Daoy (cell line): ENCODE measurements at regions not wholly inside any gene's neighbourhood (a gene's known extent, or its start where the extent isn't known, plus 50 kb on each side); places are given as distances from the start of the nearest gene placed in this dataset.

Experiments used
- DNase-seq: peaks from one replicate; pipeline ENCODE4 v3.0.0-alpha.2; 2015; ENCODE audit warnings: low read depth

DNA sequence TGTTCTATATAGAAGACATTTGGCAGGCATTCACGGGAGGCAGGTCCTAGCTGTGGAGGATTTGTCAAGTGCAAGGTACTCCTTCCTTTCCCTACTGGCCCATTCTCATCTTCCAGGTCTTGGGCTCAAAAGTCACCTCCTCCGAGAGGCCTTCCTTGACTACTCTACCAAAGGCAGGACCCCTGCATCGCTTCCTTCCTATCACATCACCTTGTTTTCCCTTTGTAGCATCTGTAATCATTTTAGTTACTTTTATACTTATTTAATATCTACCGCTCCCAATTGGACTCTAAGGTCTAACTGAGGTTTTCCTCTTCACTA, 296.8 kb upstream of the KAZN start:
- no peak for DNase-seq

- no peak for DNase-seq
These were observed 296.5 kb upstream of the KAZN start for GRCh38 chr1:14302025-14302424.

GRCh38 chr1:14303011-14303410, 295.5 kb upstream of the KAZN start:
- DNase-seq = no peak

- DNase-seq = no peak
These were observed 294.1 kb upstream of the KAZN start for GRCh38 chr1:14304381-14304865.

GRCh38 chr1:14308460-14308859, 290.0 kb upstream of the KAZN start:
- no peak for DNase-seq

DNA sequence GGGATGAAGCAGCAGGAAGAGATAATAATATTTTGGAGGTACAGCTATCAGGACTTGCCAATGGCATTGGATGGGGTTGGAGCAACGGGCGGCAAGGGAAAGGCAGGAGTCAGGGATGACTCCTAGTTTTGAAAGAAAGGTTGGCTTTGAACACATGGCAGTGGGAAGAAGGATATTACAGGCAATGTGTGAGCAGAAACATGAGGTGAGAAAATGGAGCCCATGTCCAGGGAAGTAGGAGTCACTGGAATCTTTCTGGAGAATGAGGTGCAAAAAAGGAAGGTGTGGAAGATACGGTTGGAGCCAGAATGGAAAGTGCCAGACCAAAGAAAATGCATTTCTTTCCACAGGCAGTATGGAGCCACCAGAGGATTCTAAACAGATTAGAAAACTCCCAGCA, 288.5 kb upstream of the KAZN start:
- DNase-seq = no peak

- no peak for DNase-seq
These were observed 288.0 kb upstream of the KAZN start for GRCh38 chr1:14310476-14310875.

GRCh38 chr1:14313731-14314431, 284.6 kb upstream of the KAZN start:
- no peak for DNase-seq

DNA sequence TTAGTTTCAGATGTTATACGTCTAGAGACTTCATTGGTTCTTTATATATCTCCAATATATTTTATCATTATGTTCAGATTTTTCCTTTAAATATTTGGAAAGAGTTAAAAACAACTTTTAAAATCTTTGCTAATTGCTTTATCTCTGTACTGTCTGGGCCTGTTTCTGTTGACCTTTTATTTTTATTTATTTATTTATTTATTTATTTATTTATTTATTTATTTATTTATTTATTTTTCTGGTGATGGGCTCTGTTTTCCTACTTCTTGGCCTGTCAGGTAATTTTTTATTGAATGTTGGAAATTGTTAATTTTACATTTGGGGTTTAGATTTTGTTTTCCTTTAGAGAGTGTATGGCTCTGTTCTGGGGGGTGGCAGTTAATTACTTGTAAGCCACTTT, 279.7 kb upstream of the KAZN start:
- DNase-seq = no peak

DNA sequence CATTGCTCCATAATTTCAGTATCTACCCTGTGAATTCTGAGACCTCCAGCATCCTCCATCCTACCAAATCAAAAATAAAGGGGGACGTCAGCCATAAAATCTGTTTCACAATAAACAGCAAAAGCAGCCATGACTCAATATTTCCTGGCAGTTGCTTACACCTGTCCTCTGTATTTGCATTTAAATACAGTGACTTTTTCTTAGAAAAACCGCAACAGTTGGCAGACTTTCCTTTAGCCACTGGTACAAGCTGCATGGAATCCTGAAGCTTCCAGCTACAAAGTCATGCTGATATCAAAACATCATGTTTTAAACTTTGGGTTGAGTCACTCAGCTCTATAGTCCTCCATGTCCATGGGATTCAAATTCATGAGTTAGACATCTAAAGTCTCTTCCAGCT, 278.0 kb upstream of the KAZN start:
- DNase-seq = peak; percentile 71

GRCh38 chr1:14320986-14321385, 277.5 kb upstream of the KAZN start:
- DNase-seq = no peak

- no peak for DNase-seq
These were observed 277.1 kb upstream of the KAZN start for GRCh38 chr1:14321422-14321821.

GRCh38 chr1:14323568-14324247, 274.8 kb upstream of the KAZN start:
- DNase-seq = no peak

DNA sequence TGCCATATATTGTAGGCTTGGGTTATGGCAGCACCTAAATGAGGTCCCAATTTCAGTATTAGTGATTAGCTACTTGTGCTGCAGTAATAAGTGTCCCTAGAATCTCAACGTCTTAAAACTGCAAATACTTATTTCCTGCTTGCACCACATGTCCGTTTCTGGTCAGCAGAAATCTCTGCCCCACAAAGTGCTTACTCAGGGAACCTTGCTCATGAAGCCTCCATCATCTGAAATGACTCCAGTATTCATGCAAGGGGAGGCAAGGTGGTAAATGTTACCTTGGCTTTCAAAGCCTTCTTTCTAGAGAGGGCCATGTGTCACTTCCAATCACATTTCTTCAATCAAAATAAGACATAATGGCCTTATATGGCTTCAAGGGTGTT, 274.2 kb upstream of the KAZN start:
- DNase-seq = no peak

- DNase-seq = no peak
These were observed 271.6 kb upstream of the KAZN start for GRCh38 chr1:14326857-14327256.

- no peak for DNase-seq
These were observed 269.8 kb upstream of the KAZN start for GRCh38 chr1:14328685-14329084.

DNA sequence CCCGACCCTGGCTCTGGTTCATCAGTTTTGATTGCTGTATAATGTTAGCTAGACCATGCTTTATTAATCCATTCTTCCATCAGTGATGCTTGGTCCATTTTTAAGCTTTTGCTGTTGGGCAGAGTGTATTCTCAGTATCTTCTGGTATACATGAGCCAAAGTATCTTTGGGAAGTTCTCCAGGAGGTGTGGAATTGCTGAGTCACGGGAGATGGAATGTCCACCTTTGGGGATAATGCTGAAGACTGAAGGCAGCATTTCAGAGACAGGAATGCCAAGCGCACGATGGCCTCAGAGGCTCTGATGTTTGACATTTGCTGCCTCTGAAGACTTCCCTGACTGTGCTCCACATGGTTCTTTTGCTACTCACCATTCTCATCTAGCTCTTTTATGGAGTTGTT, 266.3 kb upstream of the KAZN start:
- DNase-seq = no peak

DNA sequence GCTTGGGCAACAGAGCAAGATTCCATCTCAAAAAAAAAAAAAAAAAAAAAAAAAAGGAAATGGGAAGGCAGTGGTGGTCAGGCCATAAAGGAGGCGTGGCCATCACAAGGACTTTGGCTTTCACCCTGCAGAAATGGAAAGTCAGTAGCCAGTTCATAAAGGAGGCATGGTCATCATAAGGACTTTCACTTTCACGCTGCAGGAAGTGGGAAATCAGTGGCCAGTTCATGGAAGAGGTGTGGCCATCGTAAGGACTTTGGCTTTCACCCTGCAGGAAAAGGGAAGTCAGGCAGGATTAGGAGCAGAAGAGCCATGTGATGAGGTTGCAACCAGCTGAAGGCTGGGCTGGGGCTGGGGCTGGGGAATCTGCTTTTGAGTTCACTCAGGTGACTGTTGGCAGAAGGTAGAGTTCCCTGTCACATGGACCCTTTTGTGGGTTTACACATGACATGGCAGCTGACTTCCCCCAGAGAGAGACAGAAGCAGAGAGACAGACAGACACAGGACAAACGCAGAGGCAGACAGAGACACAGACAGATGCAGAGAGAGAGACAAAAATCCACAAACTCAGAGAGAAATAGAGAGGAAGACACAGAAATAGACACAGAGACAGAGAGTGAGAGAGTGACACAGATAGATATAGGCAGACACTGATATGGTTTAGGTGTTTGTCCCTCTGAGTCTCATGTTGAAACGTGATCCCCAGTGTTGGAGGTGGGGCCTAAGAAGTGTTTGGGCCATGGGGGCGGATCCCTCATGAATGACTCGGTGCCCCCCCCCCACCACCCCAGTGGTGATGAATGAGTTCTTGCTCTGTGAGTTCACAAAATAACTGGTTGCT, 263.9 kb upstream of the KAZN start:
- peak; percentile 34 for DNase-seq

- DNase-seq = no peak
These were observed 260.0 kb upstream of the KAZN start for GRCh38 chr1:14338509-14338908.

- DNase-seq = no peak
These were observed 259.2 kb upstream of the KAZN start for GRCh38 chr1:14339288-14339687.

- no peak for DNase-seq
These were observed 258.3 kb upstream of the KAZN start for GRCh38 chr1:14340002-14340785.

DNA sequence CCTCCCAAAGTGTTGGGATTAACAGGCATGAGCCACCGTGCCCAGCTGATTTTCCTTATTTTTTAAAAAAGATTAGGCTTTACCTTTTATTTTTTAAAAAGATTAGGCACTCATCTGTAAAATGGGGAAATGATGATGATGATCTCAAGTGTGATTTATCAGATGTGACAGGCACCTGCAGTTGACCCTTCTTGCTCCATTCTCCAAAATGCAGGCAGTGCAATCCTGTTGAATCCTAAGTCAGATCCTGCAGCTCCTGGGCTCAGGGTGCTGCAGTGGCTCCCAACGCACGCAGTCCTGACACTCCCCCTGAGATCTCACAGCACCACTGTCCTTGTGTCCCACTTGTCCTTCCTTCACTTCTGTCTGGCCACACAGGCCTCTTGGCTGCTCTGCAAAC, 257.3 kb upstream of the KAZN start:
- DNase-seq = no peak
